Stimulated activated CD4-positive, alpha-beta T cell treated with anti-CD3 and anti-CD28 coated beads, Interleukin-1b, Interleukin-23, amount 100 ng/mL, for 48 hours (primary cell): ENCODE measurements at regions not wholly inside any gene's neighbourhood (a gene's known extent, or its start where the extent isn't known, plus 50 kb on each side); places are given as distances from the start of the nearest gene placed in this dataset.

Experiments used
- DNase-seq: peaks from one replicate; pipeline ENCODE4 v3.0.0-alpha.2; 2020

DNA sequence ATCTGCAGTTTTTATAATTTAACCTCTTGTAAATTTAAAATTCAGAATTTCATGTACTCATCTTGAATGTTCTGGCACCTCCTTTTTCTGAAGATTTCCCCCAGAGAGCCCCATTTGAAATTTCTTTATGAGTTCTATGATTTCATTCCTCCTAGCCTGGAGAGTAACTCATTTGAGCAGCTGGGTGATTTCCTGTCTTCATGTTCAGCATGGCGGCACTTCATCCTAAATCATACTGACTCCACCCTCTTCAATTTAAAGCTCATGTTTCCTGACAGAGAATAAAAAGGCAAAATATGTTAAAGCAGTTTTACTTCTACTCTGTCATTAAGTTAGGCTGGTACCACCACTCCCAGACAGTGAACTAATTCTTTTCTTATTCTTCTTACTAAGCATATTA is 250.9 kb upstream of the POU3F2 start:
- DNase-seq, result no peak

DNA sequence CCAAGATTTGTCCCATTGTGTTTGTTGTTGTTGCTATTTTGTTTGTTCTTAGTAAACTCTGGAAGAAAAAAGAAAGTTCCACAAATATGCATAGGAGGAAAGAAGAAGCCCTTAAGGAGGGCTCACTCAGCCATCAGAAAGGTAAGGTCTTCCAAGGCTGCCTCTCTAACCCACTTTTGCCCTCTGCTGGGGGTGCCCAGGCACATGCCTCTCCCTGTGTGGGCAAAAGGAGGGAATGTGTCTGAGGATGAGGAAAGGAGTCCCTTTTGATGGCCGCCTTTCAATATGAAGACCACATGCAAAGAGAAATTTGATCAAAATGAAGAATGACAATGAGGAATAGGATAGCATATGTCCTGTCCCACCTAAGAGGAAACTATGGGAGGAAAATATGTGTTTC is 248.2 kb upstream of the POU3F2 start:
- no peak for DNase-seq

GRCh38 chr6:98587555-98587954 is 246.8 kb upstream of the POU3F2 start:
- no peak for DNase-seq

GRCh38 chr6:98589536-98589935 is 244.8 kb upstream of the POU3F2 start:
- DNase-seq, result no peak

DNA sequence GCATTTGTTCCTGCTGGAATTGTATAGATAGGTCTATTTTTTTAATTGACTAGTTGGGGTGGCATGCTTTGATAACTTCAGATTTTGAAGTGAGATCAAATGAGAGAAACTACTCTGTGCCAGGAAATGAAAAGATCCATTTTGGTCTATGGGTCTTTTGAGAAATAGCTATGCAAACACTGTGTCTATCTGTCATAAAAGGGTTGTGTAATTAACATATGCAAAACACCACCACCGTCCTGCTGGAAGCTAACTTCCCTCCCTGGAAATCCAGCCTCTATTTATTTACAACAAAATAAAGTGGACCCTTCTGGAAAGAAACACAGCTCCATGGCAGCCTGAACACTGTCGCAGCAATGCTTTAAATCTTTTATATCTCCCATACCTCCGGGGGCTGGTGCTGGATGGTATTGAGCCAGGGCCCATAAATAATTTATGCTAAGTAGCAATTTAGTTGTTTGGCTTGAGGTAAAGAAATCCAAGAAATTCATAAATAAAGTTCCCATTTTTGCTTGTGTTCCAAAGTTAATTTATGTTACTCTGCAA is 244.2 kb upstream of the POU3F2 start:
- DNase-seq, result no peak

- DNase-seq, result no peak
Measured at GRCh38 chr6:98590997-98591396, 243.4 kb upstream of the POU3F2 start.

DNA sequence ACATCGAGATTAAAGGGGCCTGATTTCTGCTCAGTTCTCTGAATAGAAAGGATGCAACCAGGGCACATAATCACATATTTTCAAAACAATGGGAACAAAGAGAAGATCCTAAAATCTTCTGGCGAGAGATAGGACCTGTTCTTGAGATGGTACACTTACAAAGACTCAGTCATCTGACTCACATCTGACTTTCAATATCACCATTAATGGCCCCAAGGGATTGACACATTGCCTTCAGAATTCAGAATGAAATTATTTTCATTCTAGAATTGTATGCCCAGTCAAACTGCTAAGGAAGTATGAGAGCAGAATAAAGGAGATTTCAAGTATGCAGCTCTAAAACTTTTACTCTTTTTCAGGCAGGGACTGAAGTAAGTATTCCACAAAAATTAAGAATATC is 240.7 kb upstream of the POU3F2 start:
- no peak for DNase-seq

GRCh38 chr6:98601716-98602115 is 232.7 kb upstream of the POU3F2 start:
- DNase-seq, result no peak

- DNase-seq, result no peak
Measured at GRCh38 chr6:98605705-98606104, 228.7 kb upstream of the POU3F2 start.

GRCh38 chr6:98627129-98627775 is 207.1 kb upstream of the POU3F2 start:
- no peak for DNase-seq

DNA sequence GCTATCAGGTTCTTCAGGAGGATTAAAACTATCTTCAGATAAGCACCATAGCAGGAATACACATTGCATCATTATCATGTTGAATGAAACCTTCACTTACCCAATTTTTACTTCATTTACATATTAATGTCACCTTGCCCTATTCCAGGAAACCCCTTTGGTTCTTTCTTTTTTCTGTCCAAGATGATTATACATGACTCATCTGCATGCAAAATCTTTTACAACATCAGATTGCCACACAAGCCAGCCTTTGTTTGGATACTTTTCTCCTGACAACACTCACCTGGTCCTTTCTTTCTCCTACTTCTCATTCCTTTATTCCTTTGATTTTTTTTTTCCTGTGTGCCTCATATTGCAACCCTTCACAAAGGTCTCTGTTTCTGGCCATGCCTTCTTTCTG is 200.5 kb upstream of the POU3F2 start:
- no peak for DNase-seq

- no peak for DNase-seq
Measured at GRCh38 chr6:98634569-98634968, 199.8 kb upstream of the POU3F2 start.

GRCh38 chr6:98635191-98635590 is 199.2 kb upstream of the POU3F2 start:
- DNase-seq, result no peak

- DNase-seq, result no peak
Measured at GRCh38 chr6:98636941-98637340, 197.4 kb upstream of the POU3F2 start.

- DNase-seq, result no peak
Measured at GRCh38 chr6:98639089-98639635, 195.2 kb upstream of the POU3F2 start.

DNA sequence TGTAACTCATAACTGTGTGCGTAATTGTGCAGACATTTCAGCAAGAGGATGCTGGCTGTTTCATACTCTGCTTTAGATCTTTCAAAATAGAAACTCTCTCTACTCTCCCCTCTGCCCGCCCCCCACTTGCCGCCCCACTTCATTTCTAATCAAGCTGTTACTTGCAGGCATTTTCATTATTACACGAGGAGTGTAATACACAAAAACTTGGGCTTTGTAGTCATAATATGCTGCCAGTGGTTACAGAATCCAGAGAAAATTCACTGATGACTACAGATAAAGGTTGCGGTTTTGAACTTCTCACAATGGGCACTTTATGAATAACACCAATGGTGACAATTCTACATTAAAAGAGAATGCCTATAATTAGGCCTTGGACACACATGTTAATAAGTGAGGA is 194.0 kb upstream of the POU3F2 start:
- no peak for DNase-seq

GRCh38 chr6:98641949-98642719 is 192.2 kb upstream of the POU3F2 start:
- no peak for DNase-seq

- DNase-seq, result no peak
Measured at GRCh38 chr6:98644063-98644462, 190.3 kb upstream of the POU3F2 start.

- DNase-seq, result no peak
Measured at GRCh38 chr6:98648211-98648914, 186.0 kb upstream of the POU3F2 start.

DNA sequence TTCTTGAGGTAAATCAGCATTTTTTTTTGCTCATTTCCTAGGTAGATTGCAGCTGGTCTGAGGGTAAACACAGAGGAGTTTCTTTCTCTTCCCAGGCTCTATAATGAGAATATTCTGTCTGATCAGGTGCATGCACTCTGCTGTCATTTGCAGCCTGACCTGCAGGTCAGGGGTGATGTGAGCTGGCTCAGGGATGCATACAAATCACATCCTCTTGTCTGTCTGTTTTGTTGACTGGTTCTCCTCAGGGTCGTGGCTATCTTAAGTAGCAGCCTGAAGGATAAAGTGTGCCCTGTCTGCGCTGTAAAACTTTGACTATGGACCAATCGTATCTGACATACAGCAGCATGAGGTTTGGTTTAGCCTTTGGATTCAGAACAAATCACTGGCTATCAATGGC is 183.4 kb upstream of the POU3F2 start:
- DNase-seq, result no peak

- no peak for DNase-seq
Measured at GRCh38 chr6:98653179-98653578, 181.2 kb upstream of the POU3F2 start.

GRCh38 chr6:98657764-98658163 is 176.6 kb upstream of the POU3F2 start:
- DNase-seq, result no peak

GRCh38 chr6:98669371-98669770 is 165.0 kb upstream of the POU3F2 start:
- no peak for DNase-seq
